ENCODE measurements at regions not wholly inside any gene's neighbourhood (a gene's known extent, or its start where the extent isn't known, plus 50 kb on each side); places are given as distances from the start of the nearest gene placed in this dataset.

DNA sequence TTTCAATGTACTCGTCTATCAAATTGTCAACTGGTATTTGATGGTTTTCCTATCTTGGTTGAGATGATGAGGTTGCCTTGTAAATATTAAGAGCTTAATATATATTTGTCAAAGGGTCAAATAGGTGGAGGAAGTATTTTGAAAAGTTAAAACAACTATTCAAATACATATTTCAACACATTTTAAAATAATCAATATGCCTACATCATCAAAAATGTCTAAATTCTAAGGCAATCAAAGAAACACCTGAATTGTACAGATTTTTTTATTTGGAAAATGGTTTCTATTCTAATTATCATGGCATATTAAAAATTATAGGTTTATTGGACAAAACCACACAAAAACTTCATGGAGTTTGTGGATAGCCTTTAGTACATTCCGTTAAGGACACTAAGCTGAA, 461.4 kb upstream of the ONECUT1 start:
- Histone ChIP-seq H3K4me1 (no peaks in the 10 kb centered on the region), H3K4me3 (no peak overlapping the region), H3K36me3 (no peaks in the 10 kb centered on the region), H3K27me3 (no peaks in the 10 kb centered on the region), H3K9me3 (no peaks in the 10 kb centered on the region), H3K27ac (replicated peaks in 1 of 4) (no peak overlapping the region)
- intact Hi-C loops (cut with DNase I): no loop called here
- DNase-seq (ENCODE audit: extremely low spot score): no peak
- 48% methylated on average over 2 of the region's 2 CpGs for WGBS
- TF ChIP-seq CTCF (IDR thresholded peaks at IDR 0.05) (no peak), EP300 (IDR thresholded peaks at IDR 0.05) (no peak), POLR2A (IDR thresholded peaks at IDR 0.05; ENCODE audit: low read depth) (no peak), POLR2AphosphoS5 (IDR thresholded peaks at IDR 0.05) (no peak)

- Histone ChIP-seq H3K4me1 (no peaks in the 10 kb centered on the region), H3K27ac (replicated peaks in 1 of 4) (no peak overlapping the region), H3K4me3 (no peak overlapping the region), H3K27me3 (no peaks in the 10 kb centered on the region), H3K36me3 (no peaks in the 10 kb centered on the region), H3K9me3 (no peaks in the 10 kb centered on the region)
- TF ChIP-seq EP300 (IDR thresholded peaks at IDR 0.05): no peak
- no peak for TF ChIP-seq POLR2A (IDR thresholded peaks at IDR 0.05; ENCODE audit: low read depth)
- no peak for TF ChIP-seq CTCF (IDR thresholded peaks at IDR 0.05)
- no peak for TF ChIP-seq POLR2AphosphoS5 (IDR thresholded peaks at IDR 0.05)
- 62% methylated on average over 2 of the region's 2 CpGs for WGBS
- no peak for DNase-seq (ENCODE audit: extremely low spot score)
- intact Hi-C loops (cut with DNase I): no loop called here
Measured at GRCh38 chr15:53247041-53247708, 457.0 kb upstream of the ONECUT1 start.

GRCh38 chr15:53246404-53246803, 456.3 kb upstream of the ONECUT1 start:
- Histone ChIP-seq H3K9me3 (no peaks in the 10 kb centered on the region), H3K36me3 (no peaks in the 10 kb centered on the region), H3K4me3 (no peak overlapping the region), H3K27ac (replicated peaks in 1 of 4) (no peak overlapping the region), H3K4me1 (no peaks in the 10 kb centered on the region), H3K27me3 (no peaks in the 10 kb centered on the region)
- TF ChIP-seq POLR2AphosphoS5 (IDR thresholded peaks at IDR 0.05): no peak
- TF ChIP-seq POLR2A (IDR thresholded peaks at IDR 0.05; ENCODE audit: low read depth): no peak
- no peak for TF ChIP-seq EP300 (IDR thresholded peaks at IDR 0.05)
- TF ChIP-seq CTCF (IDR thresholded peaks at IDR 0.05): no peak
- intact Hi-C loops (cut with DNase I): no loop called here
- 89% methylated on average over 1 of the region's 1 CpG for WGBS
- no peak for DNase-seq (ENCODE audit: extremely low spot score)

- WGBS: 36% methylated on average over 2 of the region's 2 CpGs
- intact Hi-C loops (cut with DNase I): no loop called here
Measured at GRCh38 chr15:53233801-53234200, 443.7 kb upstream of the ONECUT1 start.

More at GRCh38 chr15:53233801-53234200, 443.7 kb upstream of the ONECUT1 start:
- DNase-seq (ENCODE audit: extremely low spot score): no peak
- Histone ChIP-seq H3K36me3 (no peaks in the 10 kb centered on the region), H3K27me3 (no peaks in the 10 kb centered on the region), H3K4me3 (no peak overlapping the region), H3K4me1 (no peaks in the 10 kb centered on the region), H3K9me3 (no peaks in the 10 kb centered on the region), H3K27ac (replicated peaks in 1 of 4) (no peak overlapping the region)
- TF ChIP-seq POLR2AphosphoS5 (IDR thresholded peaks at IDR 0.05) (no peak), POLR2A (IDR thresholded peaks at IDR 0.05; ENCODE audit: low read depth) (no peak), EP300 (IDR thresholded peaks at IDR 0.05) (no peak), CTCF (IDR thresholded peaks at IDR 0.05) (no peak)

Measured in esophagus muscularis mucosa (tissue), 4 donors.